A673 (cell line): ENCODE measurements at regions not wholly inside any gene's neighbourhood (a gene's known extent, or its start where the extent isn't known, plus 50 kb on each side); places are given as distances from the start of the nearest gene placed in this dataset.

ENCODE experiments used
- EZH2 ChIP-seq: fragments of 200-600 bp; sonication (generic); IDR thresholded peaks from 2 replicates; pipeline ENCODE4 v1.6.1; 2017; ENCODE audit warnings: borderline replicate concordance, low read depth, mild to moderate bottlenecking, mixed read lengths, antibody characterized with exemption, low read length; ENCODE audit not compliant: poor library complexity, severe bottlenecking
- TF ChIP-seq, protein P1 (sequence below): fragments of 300-800, 200-600 bp; sonication (generic); conservative IDR thresholded peaks from 2 replicates; pipeline ENCODE4 v1.5.1; 2017; ENCODE audit warnings: low read depth, mild to moderate bottlenecking, antibody characterized with exemption, low read length, moderate library complexity, mixed read lengths

DNA sequence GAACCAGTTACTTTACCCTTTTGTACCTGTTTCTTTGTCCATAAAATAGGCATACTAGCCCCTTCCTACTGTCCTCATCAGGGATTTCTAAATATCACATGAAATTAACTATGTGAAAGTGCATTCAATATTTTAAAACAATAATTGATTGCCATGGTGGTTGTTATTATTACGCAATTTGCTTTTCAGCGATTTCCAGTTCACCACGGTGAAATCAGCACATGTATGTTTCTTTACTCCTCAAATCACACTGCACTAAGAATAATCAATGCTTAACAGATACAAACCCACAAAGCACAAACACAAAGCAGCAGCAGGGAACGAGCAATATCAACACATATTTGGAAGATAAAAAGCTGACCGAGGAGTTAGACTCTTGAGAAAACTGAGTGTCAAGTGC is 371.3 kb upstream of the NOCT start:
- TF ChIP-seq, protein P1, sequence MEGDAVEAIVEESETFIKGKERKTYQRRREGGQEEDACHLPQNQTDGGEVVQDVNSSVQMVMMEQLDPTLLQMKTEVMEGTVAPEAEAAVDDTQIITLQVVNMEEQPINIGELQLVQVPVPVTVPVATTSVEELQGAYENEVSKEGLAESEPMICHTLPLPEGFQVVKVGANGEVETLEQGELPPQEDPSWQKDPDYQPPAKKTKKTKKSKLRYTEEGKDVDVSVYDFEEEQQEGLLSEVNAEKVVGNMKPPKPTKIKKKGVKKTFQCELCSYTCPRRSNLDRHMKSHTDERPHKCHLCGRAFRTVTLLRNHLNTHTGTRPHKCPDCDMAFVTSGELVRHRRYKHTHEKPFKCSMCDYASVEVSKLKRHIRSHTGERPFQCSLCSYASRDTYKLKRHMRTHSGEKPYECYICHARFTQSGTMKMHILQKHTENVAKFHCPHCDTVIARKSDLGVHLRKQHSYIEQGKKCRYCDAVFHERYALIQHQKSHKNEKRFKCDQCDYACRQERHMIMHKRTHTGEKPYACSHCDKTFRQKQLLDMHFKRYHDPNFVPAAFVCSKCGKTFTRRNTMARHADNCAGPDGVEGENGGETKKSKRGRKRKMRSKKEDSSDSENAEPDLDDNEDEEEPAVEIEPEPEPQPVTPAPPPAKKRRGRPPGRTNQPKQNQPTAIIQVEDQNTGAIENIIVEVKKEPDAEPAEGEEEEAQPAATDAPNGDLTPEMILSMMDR: no peak
- no peak for TF ChIP-seq EZH2
